HCT116 (cell line): ENCODE measurements at regions not wholly inside any gene's neighbourhood (a gene's known extent, or its start where the extent isn't known, plus 50 kb on each side); places are given as distances from the start of the nearest gene placed in this dataset.

ENCODE experiments used
- ATAC-seq: fragments of 200-7000 bp; cut with Tn5 transposase; 2 replicates; pipeline ENCODE4 v1.9.1; 2020; ENCODE audit warnings: mild to moderate bottlenecking, moderate library complexity
- BruUV-seq: library from RNA; stranded (reverse); fragments of 400-500 nt; replicated peaks from 2 replicates; lab custom pipeline; 2021; lab: Mats Ljungman, UMichigan
- CTCF ChIA-PET: fragments of 300-600 bp; sonication (Branson Sonifier 250); formaldehyde crosslinking; loops from one replicate; lab custom pipeline; 2021; ENCODE audit warnings: antibody characterized with exemption; lab: Charles Lee
- POLR2A ChIA-PET: fragments of 300-600, 350-600 bp; sonication (Branson Sonifier 250); formaldehyde crosslinking; loops from one replicate; lab custom pipeline; 2021; ENCODE audit warnings: antibody characterized with exemption; lab: Charles Lee
- RAD21 ChIA-PET, 2 experiments: fragments of 300-600 bp; sonication (Branson Sonifier 250); formaldehyde crosslinking; loops; one replicate each; lab custom pipeline; 2023; ENCODE audit warnings: low total read pairs in 2 of 2; ENCODE audit not compliant: uncharacterized antibody in 2 of 2, unreplicated experiment in 2 of 2, low non-redundant PET in 1 of 2; lab: Charles Lee
- DNase-seq: peaks from one replicate; pipeline ENCODE4 v3.0.0-alpha.2; 2010; ENCODE audit warnings: low read depth, low spot score
- H2AFZ ChIP-seq: fragments of 200-600 bp; shearing (Covaris generic), sonication (generic); 2 replicates; pipeline ENCODE4 v1.6.1; 2017; ENCODE audit warnings: low read depth, mixed run types, mixed read lengths, antibody characterized with exemption, low read length; ENCODE audit not compliant: poor library complexity, severe bottlenecking
- H3K27ac ChIP-seq: 2 replicates; pipeline ENCODE4 v1.5.1; 2012; ENCODE audit warnings: low read depth, low read length
- H3K27me3 ChIP-seq: fragments of 200-600 bp; sonication (generic); 2 replicates; pipeline ENCODE4 v1.6.1; 2016; ENCODE audit warnings: mixed run types, low read length, mixed read lengths; ENCODE audit not compliant: insufficient read depth
- H3K36me3 ChIP-seq, 2 experiments: fragments of 200-500 bp in 1 of 2; fragments of 200-600 bp in 1 of 2; sonication (Bioruptor generic) in 1 of 2; sonication (generic) in 1 of 2; 2 replicates each; pipeline versions ENCODE4 v1.5.1 to v1.6.1; 2014 to 2016; ENCODE audit warnings: low read length in 2 of 2, inconsistent platforms in 1 of 2, mixed read lengths in 1 of 2, mixed run types in 1 of 2; ENCODE audit not compliant: insufficient read depth in 2 of 2, control insufficient read depth in 1 of 2
- H3K4me1 ChIP-seq, 2 experiments: fragments of 200-600 bp in 1 of 2; sonication (generic) in 1 of 2; 2 replicates each; pipeline versions ENCODE4 v1.5.1 to v1.6.1; 2012 to 2017; ENCODE audit warnings: low read length in 2 of 2, inconsistent platforms in 1 of 2, mild to moderate bottlenecking in 1 of 2, mixed read lengths in 1 of 2, mixed run types in 1 of 2, moderate library complexity in 1 of 2; ENCODE audit not compliant: insufficient read depth in 2 of 2, control insufficient read depth in 1 of 2
- H3K4me2 ChIP-seq: fragments of 200-600 bp; sonication (generic); 2 replicates; pipeline ENCODE4 v1.6.1; 2017; ENCODE audit warnings: mixed run types, low read length, mixed read lengths
- H3K4me3 ChIP-seq, 2 experiments: fragments of 200-600 bp in 1 of 2; sonication (generic) in 1 of 2; replicated peaks in 1 of 2; 2 replicates each; pipeline ENCODE4 v1.5.1; 2011 to 2016; ENCODE audit warnings: low read length in 2 of 2, control low read depth in 1 of 2, low read depth in 1 of 2, mild to moderate bottlenecking in 1 of 2, mixed read lengths in 1 of 2, mixed run types in 1 of 2
- H3K79me2 ChIP-seq: fragments of 200-600 bp; sonication (generic); 2 replicates; pipeline ENCODE4 v1.6.1; 2017; ENCODE audit warnings: mild to moderate bottlenecking, mixed run types, low read length, moderate library complexity, mixed read lengths; ENCODE audit not compliant: insufficient read depth
- H3K9ac ChIP-seq: fragments of 200-600 bp; sonication (generic); 2 replicates; pipeline ENCODE4 v1.6.1; 2016; ENCODE audit warnings: low read length, mixed read lengths
- H3K9me2 ChIP-seq: fragments of 200-600 bp; sonication (generic), shearing (Covaris generic); 2 replicates; pipeline ENCODE4 v1.6.1; 2017; ENCODE audit warnings: mixed run types, mild to moderate bottlenecking, moderate library complexity; ENCODE audit not compliant: insufficient read depth
- H3K9me3 ChIP-seq, 2 experiments: fragments of 200-500 bp in 1 of 2; fragments of 200-600 bp in 1 of 2; sonication (Bioruptor generic) in 1 of 2; sonication (generic) in 1 of 2; 2 replicates each; pipeline ENCODE4 v1.6.1; 2014 to 2017; ENCODE audit warnings: low read length in 2 of 2, mixed read lengths in 2 of 2, inconsistent platforms in 1 of 2, low read depth in 1 of 2, mild to moderate bottlenecking in 1 of 2, mixed run types in 1 of 2, moderate library complexity in 1 of 2; ENCODE audit not compliant: control insufficient read depth in 1 of 2, insufficient read depth in 1 of 2
- H4K20me1 ChIP-seq: fragments of 200-600 bp; sonication (generic), shearing (Covaris generic); 2 replicates; pipeline ENCODE4 v1.6.1; 2017; ENCODE audit warnings: mixed run types, mild to moderate bottlenecking, moderate library complexity; ENCODE audit not compliant: insufficient read depth
- ATF3 ChIP-seq: IDR thresholded peaks from 2 replicates; pipeline ENCODE4 v1.6.1; 2012
- CEBPB ChIP-seq: IDR thresholded peaks from 2 replicates; pipeline ENCODE4 v1.6.1; 2012; ENCODE audit warnings: low read depth
- CTCF ChIP-seq, 3 experiments: fragments of 200-600 bp in 1 of 3; sonication (generic) in 1 of 3; IDR thresholded peaks in 2 of 3; conservative IDR thresholded peaks in 1 of 3; 2 replicates each; pipeline ENCODE4 v1.5.1; 2012 to 2017; ENCODE audit warnings: low read depth in 2 of 3, low read length in 2 of 3, antibody characterized with exemption in 1 of 3, borderline replicate concordance in 1 of 3, control low read depth in 1 of 3, mild to moderate bottlenecking in 1 of 3, mixed read lengths in 1 of 3, mixed run types in 1 of 3, moderate library complexity in 1 of 3; ENCODE audit not compliant: insufficient read depth in 1 of 3
- EGR1 ChIP-seq: IDR thresholded peaks from 2 replicates; pipeline ENCODE4 v1.6.1; 2012; ENCODE audit warnings: low read depth
- ELF1 ChIP-seq: IDR thresholded peaks from 2 replicates; pipeline ENCODE4 v1.6.1; 2012; ENCODE audit warnings: low read depth, borderline replicate concordance
- MAX ChIP-seq: IDR thresholded peaks from 2 replicates; pipeline ENCODE4 v1.6.1; 2012
- POLR2A ChIP-seq: IDR thresholded peaks from 2 replicates; pipeline ENCODE4 v1.7.0; 2011; ENCODE audit warnings: borderline replicate concordance; ENCODE audit not compliant: insufficient read depth, insufficient read length; ENCODE audit errors: extremely low read depth
- POLR2AphosphoS5 ChIP-seq: IDR thresholded peaks from 2 replicates; pipeline ENCODE4 v1.6.1; 2011; ENCODE audit warnings: mild to moderate bottlenecking, low read depth, low read length, moderate library complexity
- SP1 ChIP-seq: IDR thresholded peaks from 2 replicates; pipeline ENCODE4 v1.6.1; 2012; ENCODE audit warnings: low read depth
- SRF ChIP-seq: IDR thresholded peaks from 2 replicates; pipeline ENCODE4 v1.6.1; 2012; ENCODE audit warnings: low read depth
- TCF7L2 ChIP-seq: IDR thresholded peaks from 2 replicates; pipeline ENCODE4 v1.7.0; 2011; ENCODE audit warnings: borderline replicate concordance, inconsistent platforms; ENCODE audit not compliant: insufficient read depth, insufficient read length; ENCODE audit errors: extremely low read depth
- ZFX ChIP-seq: fragments of 450-650 bp; IDR thresholded peaks from 2 replicates; pipeline ENCODE4 v1.6.1; 2017
- ZNF274 ChIP-seq: fragments of 200-500 bp; sonication (Bioruptor generic); IDR thresholded peaks from 2 replicates; pipeline ENCODE4 v1.6.1; 2014; ENCODE audit warnings: mild to moderate bottlenecking, low read depth, low read length, inconsistent platforms
- intact Hi-C: fragments of 100-400 bp; cut with micrococcal nuclease; formaldehyde crosslinking; loops from 2 replicates; pipeline ENCODE4 v1.10.0; 2022
- TF ChIP-seq, protein P1 (sequence below): IDR thresholded peaks from 2 replicates; pipeline ENCODE4 v1.6.1; 2011; ENCODE audit warnings: mild to moderate bottlenecking, low read length, moderate library complexity; ENCODE audit not compliant: insufficient replicate concordance; ENCODE audit errors: extremely low read depth

- Histone ChIP-seq H3K27ac (no peak overlapping the region), H3K9ac (no peak overlapping the region), H3K36me3 (no peaks in the 10 kb centered on the region), H3K4me3 (no peak overlapping the region), H2AFZ (no peak overlapping the region), H4K20me1 (no peaks in the 10 kb centered on the region), H3K4me1 (no peaks in the 10 kb centered on the region), H3K27me3 (peaks cover 58% of the 10 kb centered on the region; the same call in 1 of the 2 replicates), H3K9me3 (no peaks in the 10 kb centered on the region), H3K9me2 (no peaks in the 10 kb centered on the region), H3K79me2 (no peaks in the 10 kb centered on the region), H3K4me2 (no peak overlapping the region)
- no peak for ATAC-seq
- ChIA-PET CTCF (no interaction called here), RAD21 (no interaction called here), POLR2A (no interaction called here)
- no TSS peak for BruUV-seq
- intact Hi-C loops = no loop called here
- TF ChIP-seq SP1 (no peak), ELF1 (no peak), CEBPB (no peak), POLR2AphosphoS5 (no peak), SRF (no peak), ZNF274 (no peak), EGR1 (no peak), CTCF (IDR thresholded peaks at IDR 0.05 in 2 of 3, conservative IDR thresholded peaks at IDR 0.05 in 1 of 3; ENCODE audit: borderline replicate concordance in 1 of 3, insufficient read depth in 1 of 3, low read depth in 2 of 3, low read length in 2 of 3) (no peak), ZFX (no peak), TCF7L2 (no peak), MAX (no peak), POLR2A (no peak), ATF3 (no peak)
- TF ChIP-seq, protein P1, sequence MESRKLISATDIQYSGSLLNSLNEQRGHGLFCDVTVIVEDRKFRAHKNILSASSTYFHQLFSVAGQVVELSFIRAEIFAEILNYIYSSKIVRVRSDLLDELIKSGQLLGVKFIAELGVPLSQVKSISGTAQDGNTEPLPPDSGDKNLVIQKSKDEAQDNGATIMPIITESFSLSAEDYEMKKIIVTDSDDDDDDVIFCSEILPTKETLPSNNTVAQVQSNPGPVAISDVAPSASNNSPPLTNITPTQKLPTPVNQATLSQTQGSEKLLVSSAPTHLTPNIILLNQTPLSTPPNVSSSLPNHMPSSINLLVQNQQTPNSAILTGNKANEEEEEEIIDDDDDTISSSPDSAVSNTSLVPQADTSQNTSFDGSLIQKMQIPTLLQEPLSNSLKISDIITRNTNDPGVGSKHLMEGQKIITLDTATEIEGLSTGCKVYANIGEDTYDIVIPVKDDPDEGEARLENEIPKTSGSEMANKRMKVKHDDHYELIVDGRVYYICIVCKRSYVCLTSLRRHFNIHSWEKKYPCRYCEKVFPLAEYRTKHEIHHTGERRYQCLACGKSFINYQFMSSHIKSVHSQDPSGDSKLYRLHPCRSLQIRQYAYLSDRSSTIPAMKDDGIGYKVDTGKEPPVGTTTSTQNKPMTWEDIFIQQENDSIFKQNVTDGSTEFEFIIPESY = no peak
- no peak for DNase-seq
Observed at GRCh38 chr16:55151561-55152305, 172.3 kb upstream of the IRX6 start.
